ENCODE measurements at regions not wholly inside any gene's neighbourhood (a gene's known extent, or its start where the extent isn't known, plus 50 kb on each side); places are given as distances from the start of the nearest gene placed in this dataset.

- Histone ChIP-seq H3K79me2 (ENCODE audit: insufficient read depth, low read length) (no peaks in the 10 kb centered on the region), H3K36me3 (replicated peaks in 1 of 2; ENCODE audit: control insufficient read depth in 1 of 2, insufficient read depth in 2 of 2, low read length in 2 of 2) (no peaks in the 10 kb centered on the region), H3K4me3 (replicated peaks in 1 of 3; ENCODE audit: low read depth in 2 of 3, low read length in 3 of 3) (no peak overlapping the region), H3K27ac (ENCODE audit: low read depth in 1 of 2, low read length in 2 of 2) (no peak overlapping the region), H3K9me3 (replicated peaks in 1 of 2; ENCODE audit: control insufficient read depth in 1 of 2, insufficient read depth in 1 of 2, low read length in 2 of 2) (peaks cover 0 to 10% of the 10 kb centered on the region in 2 donors), H3K9ac (ENCODE audit: insufficient read depth, low read length, poor library complexity, severe bottlenecking) (no peak overlapping the region), H3K27me3 (ENCODE audit: control insufficient read depth in 2 of 2, insufficient read depth in 2 of 2, low read length in 2 of 2) (no peaks in the 10 kb centered on the region), H3K4me1 (ENCODE audit: control insufficient read depth in 1 of 2, insufficient read depth in 2 of 2, low read length in 2 of 2) (no peaks in the 10 kb centered on the region), H4K20me1 (ENCODE audit: insufficient read depth, low read length) (no peaks in the 10 kb centered on the region), H3K4me2 (replicated peaks; ENCODE audit: extremely low read depth, low read length, poor library complexity, severe bottlenecking) (no peak overlapping the region), H2AFZ (ENCODE audit: insufficient read depth, low read depth, low read length, poor library complexity, severe bottlenecking) (no peak overlapping the region)
- Mint-ChIP-seq H3K4me1 (peaks cover 8% of the 10 kb centered on the region), H3K27ac (peak overlapping the region in 5 of 7 donors; percentile 43 to 71 (median 68)), H3K36me3 (no peaks in the 10 kb centered on the region), H3K4me3 (no peak overlapping the region), H3K27me3 (ENCODE audit: low read depth in 3 of 3) (peaks cover 1 to 21% (median 13%) of the 10 kb centered on the region in 3 donors), H3K9me3 (peaks cover 4 to 20% (median 8%) of the 10 kb centered on the region in 7 donors)
- DNase-seq, result no peak
- WGBS (ENCODE audit: insufficient coverage), result 50% methylated on average over 2 of the region's 6 CpGs
- intact Hi-C loops (cut with micrococcal nuclease), result no loop called here
- TF ChIP-seq CTCF (IDR thresholded peaks at IDR 0.05), result no peak
Measured at GRCh38 chr20:52422574-52423336, 231.2 kb upstream of the ZFP64 start.

- Mint-ChIP-seq H3K9me3 (peaks cover 4 to 20% (median 8%) of the 10 kb centered on the region in 7 donors), H3K36me3 (no peaks in the 10 kb centered on the region), H3K27me3 (ENCODE audit: low read depth in 3 of 3) (peaks cover 0 to 21% (median 13%) of the 10 kb centered on the region in 3 donors), H3K4me1 (peaks cover 8% of the 10 kb centered on the region), H3K4me3 (no peak overlapping the region), H3K27ac (peak overlapping the region in 1 of 7 donors; percentile 46)
- Histone ChIP-seq H3K79me2 (ENCODE audit: insufficient read depth, low read length) (no peaks in the 10 kb centered on the region), H2AFZ (ENCODE audit: insufficient read depth, low read depth, low read length, poor library complexity, severe bottlenecking) (no peak overlapping the region), H3K27ac (ENCODE audit: low read depth in 1 of 2, low read length in 2 of 2) (no peak overlapping the region), H3K9ac (ENCODE audit: insufficient read depth, low read length, poor library complexity, severe bottlenecking) (no peak overlapping the region), H3K4me2 (replicated peaks; ENCODE audit: extremely low read depth, low read length, poor library complexity, severe bottlenecking) (no peak overlapping the region), H3K4me3 (replicated peaks in 1 of 3; ENCODE audit: low read depth in 2 of 3, low read length in 3 of 3) (no peak overlapping the region), H4K20me1 (ENCODE audit: insufficient read depth, low read length) (no peaks in the 10 kb centered on the region), H3K9me3 (replicated peaks in 1 of 2; ENCODE audit: control insufficient read depth in 1 of 2, insufficient read depth in 1 of 2, low read length in 2 of 2) (peaks cover 0 to 10% of the 10 kb centered on the region in 2 donors), H3K36me3 (replicated peaks in 1 of 2; ENCODE audit: control insufficient read depth in 1 of 2, insufficient read depth in 2 of 2, low read length in 2 of 2) (no peaks in the 10 kb centered on the region), H3K4me1 (ENCODE audit: control insufficient read depth in 1 of 2, insufficient read depth in 2 of 2, low read length in 2 of 2) (no peaks in the 10 kb centered on the region), H3K27me3 (ENCODE audit: control insufficient read depth in 2 of 2, insufficient read depth in 2 of 2, low read length in 2 of 2) (no peaks in the 10 kb centered on the region)
- no peak for TF ChIP-seq CTCF (IDR thresholded peaks at IDR 0.05)
- intact Hi-C loops (cut with micrococcal nuclease), result no loop called here
- no CpG with 5 or more reads among the region's 3 CpGs for WGBS (ENCODE audit: insufficient coverage)
- DNase-seq, result no peak
Measured at GRCh38 chr20:52420805-52421204, 229.2 kb upstream of the ZFP64 start.

Data from CD14-positive monocyte (primary cell).